MCF 10A (cell line): ENCODE measurements at regions not wholly inside any gene's neighbourhood (a gene's known extent, or its start where the extent isn't known, plus 50 kb on each side); places are given as distances from the start of the nearest gene placed in this dataset.
A peak's percentile ranks its signal among the peaks of the same experiment; 100 is the strongest.

ENCODE experiments used
- BruUV-seq: library from RNA; stranded (reverse); fragments of 400-500 nt; replicated peaks from 2 replicates; lab custom pipeline; 2021; lab: Mats Ljungman, UMichigan
- CTCF ChIA-PET: fragments of 300-600 bp; sonication (Branson Sonifier 250); formaldehyde crosslinking; extraction: SDS; loops from one replicate; lab custom pipeline; 2021; ENCODE audit warnings: antibody characterized with exemption, inconsistent platforms; lab: Yijun Ruan, JAX
- POLR2A ChIA-PET: fragments of 300-600, 350-650 bp; sonication (Branson Sonifier 250); formaldehyde crosslinking; extraction: SDS; loops from one replicate; lab custom pipeline; 2020; ENCODE audit warnings: antibody characterized with exemption, inconsistent platforms; lab: Yijun Ruan, JAX
- DNase-seq: peaks from one replicate; pipeline ENCODE4 v3.0.0-alpha.2; 2018; ENCODE audit not compliant: unreplicated experiment
- H3K27ac Mint-ChIP-seq: one replicate; pipeline ENCODE4 v1.8.0; 2022; ENCODE audit warnings: mild to moderate bottlenecking, low read depth, mixed read lengths; ENCODE audit not compliant: unreplicated experiment
- H3K27me3 Mint-ChIP-seq: one replicate; pipeline ENCODE4 v1.8.0; 2022; ENCODE audit warnings: mixed read lengths; ENCODE audit not compliant: insufficient read depth, unreplicated experiment
- H3K36me3 Mint-ChIP-seq: one replicate; pipeline ENCODE4 v1.8.0; 2022; ENCODE audit warnings: mild to moderate bottlenecking, moderate library complexity, mixed read lengths; ENCODE audit not compliant: insufficient read depth, unreplicated experiment
- H3K4me1 Mint-ChIP-seq: one replicate; pipeline ENCODE4 v1.8.0; 2022; ENCODE audit warnings: mixed read lengths; ENCODE audit not compliant: insufficient read depth, unreplicated experiment
- H3K4me3 Mint-ChIP-seq: one replicate; pipeline ENCODE4 v1.8.0; 2022; ENCODE audit warnings: mild to moderate bottlenecking, moderate library complexity, mixed read lengths; ENCODE audit not compliant: unreplicated experiment
- H3K9me3 Mint-ChIP-seq: one replicate; pipeline ENCODE4 v1.8.0; 2022; ENCODE audit warnings: mixed read lengths; ENCODE audit not compliant: unreplicated experiment
- intact Hi-C: fragments of 100-400 bp; cut with micrococcal nuclease; formaldehyde crosslinking; loops from 2 replicates; pipeline ENCODE4 v1.14.1; 2022
- TF ChIP-seq, protein P1 (sequence below): fragments of 200-600 bp; IDR thresholded peaks from one replicate; pipeline ENCODE4 v1.8.0; 2022; ENCODE audit warnings: antibody characterized with exemption, mild to moderate bottlenecking; ENCODE audit not compliant: unreplicated experiment

GRCh38 chr4:36471903-36472302 lies 190.5 kb downstream of the DTHD1 start:
- H3K4me3 Mint-ChIP-seq: no peak overlapping the region
- ChIA-PET POLR2A (no interaction called here), CTCF (no interaction called here)
- H3K9me3 Mint-ChIP-seq: no peaks in the 10 kb centered on the region
- H3K27ac Mint-ChIP-seq: no peak overlapping the region
- no peaks in the 10 kb centered on the region for H3K27me3 Mint-ChIP-seq
- no peaks in the 10 kb centered on the region for H3K36me3 Mint-ChIP-seq
- no peak for DNase-seq
- TF ChIP-seq, protein P1, sequence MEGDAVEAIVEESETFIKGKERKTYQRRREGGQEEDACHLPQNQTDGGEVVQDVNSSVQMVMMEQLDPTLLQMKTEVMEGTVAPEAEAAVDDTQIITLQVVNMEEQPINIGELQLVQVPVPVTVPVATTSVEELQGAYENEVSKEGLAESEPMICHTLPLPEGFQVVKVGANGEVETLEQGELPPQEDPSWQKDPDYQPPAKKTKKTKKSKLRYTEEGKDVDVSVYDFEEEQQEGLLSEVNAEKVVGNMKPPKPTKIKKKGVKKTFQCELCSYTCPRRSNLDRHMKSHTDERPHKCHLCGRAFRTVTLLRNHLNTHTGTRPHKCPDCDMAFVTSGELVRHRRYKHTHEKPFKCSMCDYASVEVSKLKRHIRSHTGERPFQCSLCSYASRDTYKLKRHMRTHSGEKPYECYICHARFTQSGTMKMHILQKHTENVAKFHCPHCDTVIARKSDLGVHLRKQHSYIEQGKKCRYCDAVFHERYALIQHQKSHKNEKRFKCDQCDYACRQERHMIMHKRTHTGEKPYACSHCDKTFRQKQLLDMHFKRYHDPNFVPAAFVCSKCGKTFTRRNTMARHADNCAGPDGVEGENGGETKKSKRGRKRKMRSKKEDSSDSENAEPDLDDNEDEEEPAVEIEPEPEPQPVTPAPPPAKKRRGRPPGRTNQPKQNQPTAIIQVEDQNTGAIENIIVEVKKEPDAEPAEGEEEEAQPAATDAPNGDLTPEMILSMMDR: no peak
- H3K4me1 Mint-ChIP-seq: no peaks in the 10 kb centered on the region
- intact Hi-C loops: no loop called here
- BruUV-seq: no TSS peak

DNA sequence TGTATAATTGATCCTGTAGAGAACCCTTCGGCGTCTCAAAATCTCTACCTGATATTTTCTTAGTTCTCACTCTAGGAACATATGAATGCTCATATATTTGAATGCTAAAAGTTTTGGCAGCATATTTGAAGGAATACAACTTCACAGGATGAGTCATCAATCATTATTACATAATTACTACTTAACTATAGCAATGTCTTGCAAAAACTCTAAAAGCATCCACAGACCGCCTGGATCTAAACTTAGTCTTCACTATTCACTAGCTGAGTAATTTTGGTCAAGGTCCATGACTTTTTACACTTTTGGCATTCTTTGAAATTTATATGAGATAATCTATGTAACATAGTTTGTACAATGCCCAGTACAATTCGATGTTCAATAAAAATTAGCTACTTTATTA lies 194.7 kb downstream of the DTHD1 start:
- BruUV-seq: no TSS peak
- ChIA-PET POLR2A (interaction anchor here (0.6 to 0.9 kb wide), 2 partner anchors 12 to 30 kb away, joined by 4 to 5 read pairs; no protein-coding TSS in a partner anchor), CTCF (interaction anchor here (0.7 to 0.9 kb wide), 2 partner anchors 16 to 909 kb away, joined by 3 read pairs; no protein-coding TSS in a partner anchor)
- H3K36me3 Mint-ChIP-seq: no peaks in the 10 kb centered on the region
- DNase-seq: peak; percentile 30
- H3K4me1 Mint-ChIP-seq: no peaks in the 10 kb centered on the region
- intact Hi-C loops: no loop called here
- no peaks in the 10 kb centered on the region for H3K9me3 Mint-ChIP-seq
- no peak overlapping the region for H3K4me3 Mint-ChIP-seq
- no peaks in the 10 kb centered on the region for H3K27me3 Mint-ChIP-seq
- TF ChIP-seq, protein P1: no peak
- H3K27ac Mint-ChIP-seq: no peak overlapping the region

DNA sequence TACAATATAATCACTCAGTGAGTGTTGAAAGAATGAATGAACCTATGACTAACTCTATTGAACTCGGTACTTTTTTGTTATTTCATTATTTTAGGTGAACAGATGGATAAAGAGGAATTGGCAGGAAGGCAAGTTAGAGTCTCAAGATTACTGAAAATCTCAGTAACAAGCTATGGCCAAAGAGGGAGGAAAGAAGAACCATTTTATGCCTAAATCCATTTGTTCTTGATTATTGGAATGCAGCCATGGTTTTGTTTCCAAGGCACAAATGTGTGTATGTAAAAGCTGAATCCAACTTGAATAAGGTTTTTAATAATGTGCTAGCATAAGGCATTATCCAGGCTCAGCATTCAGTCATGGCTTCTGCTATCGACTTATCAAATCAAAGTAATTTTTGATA lies 196.4 kb downstream of the DTHD1 start:
- no peak for DNase-seq
- ChIA-PET POLR2A (no interaction called here), CTCF (interaction anchor here (0.6 to 1.2 kb wide), 2 partner anchors 336 to 682 kb away, joined by 3 read pairs; no protein-coding TSS in a partner anchor)
- TF ChIP-seq, protein P1: no peak
- H3K4me1 Mint-ChIP-seq: no peaks in the 10 kb centered on the region
- BruUV-seq: no TSS peak
- no peak overlapping the region for H3K4me3 Mint-ChIP-seq
- intact Hi-C loops: no loop called here
- no peaks in the 10 kb centered on the region for H3K36me3 Mint-ChIP-seq
- H3K27me3 Mint-ChIP-seq: no peaks in the 10 kb centered on the region
- no peak overlapping the region for H3K27ac Mint-ChIP-seq
- no peaks in the 10 kb centered on the region for H3K9me3 Mint-ChIP-seq

GRCh38 chr4:36485885-36486284 lies 204.5 kb downstream of the DTHD1 start:
- no peak for DNase-seq
- Mint-ChIP-seq H3K4me1 (peaks cover 6% of the 10 kb centered on the region), H3K27ac (no peak overlapping the region), H3K36me3 (no peaks in the 10 kb centered on the region), H3K27me3 (no peaks in the 10 kb centered on the region), H3K4me3 (no peak overlapping the region), H3K9me3 (no peaks in the 10 kb centered on the region)
- TF ChIP-seq, protein P1: no peak
- intact Hi-C loops: no loop called here
- no TSS peak for BruUV-seq
- ChIA-PET CTCF (no interaction called here), POLR2A (no interaction called here)
